ENCODE measurements at regions not wholly inside any gene's neighbourhood (a gene's known extent, or its start where the extent isn't known, plus 50 kb on each side); places are given as distances from the start of the nearest gene placed in this dataset.

- DNase-seq (ENCODE audit: low read depth in 2 of 2): no peak
Observed at GRCh38 chr2:7209757-7210555, 292.7 kb downstream of the RNF144A start.

GRCh38 chr2:7210712-7211111 is 293.5 kb downstream of the RNF144A start:
- DNase-seq (ENCODE audit: low read depth in 2 of 2): no peak

GRCh38 chr2:7225848-7226247 is 308.6 kb downstream of the RNF144A start:
- no peak for DNase-seq (ENCODE audit: low read depth in 2 of 2)

- DNase-seq (ENCODE audit: low read depth in 2 of 2): no peak
Observed at GRCh38 chr2:7226501-7226900, 309.3 kb downstream of the RNF144A start.

- DNase-seq (ENCODE audit: low read depth in 2 of 2): no peak
Observed at GRCh38 chr2:7233126-7233525, 315.9 kb downstream of the RNF144A start.

- no peak for DNase-seq (ENCODE audit: low read depth in 2 of 2)
Observed at GRCh38 chr2:7237466-7237865, 320.3 kb downstream of the RNF144A start.

- DNase-seq (ENCODE audit: low read depth in 2 of 2): no peak
Observed at GRCh38 chr2:7239078-7239477, 321.9 kb downstream of the RNF144A start.

- DNase-seq (ENCODE audit: low read depth in 2 of 2): no peak
Observed at GRCh38 chr2:7241041-7241745, 324.0 kb downstream of the RNF144A start.

GRCh38 chr2:7242189-7242867 is 325.1 kb downstream of the RNF144A start:
- DNase-seq (ENCODE audit: low read depth in 2 of 2): no peak

GRCh38 chr2:7243276-7243675 is 326.1 kb downstream of the RNF144A start:
- no peak for DNase-seq (ENCODE audit: low read depth in 2 of 2)

- no peak for DNase-seq (ENCODE audit: low read depth in 2 of 2)
Observed at GRCh38 chr2:7256377-7256776, 339.2 kb downstream of the RNF144A start.

GRCh38 chr2:7262727-7263126 is 345.5 kb downstream of the RNF144A start:
- DNase-seq (ENCODE audit: low read depth in 2 of 2): no peak

- no peak for DNase-seq (ENCODE audit: low read depth in 2 of 2)
Observed at GRCh38 chr2:7264791-7265190, 347.6 kb downstream of the RNF144A start.

- no peak for DNase-seq (ENCODE audit: low read depth in 2 of 2)
Observed at GRCh38 chr2:7265286-7265685, 348.1 kb downstream of the RNF144A start.

GRCh38 chr2:7269106-7269643 is 352.0 kb downstream of the RNF144A start:
- DNase-seq (ENCODE audit: low read depth in 2 of 2): no peak

- no peak for DNase-seq (ENCODE audit: low read depth in 2 of 2)
Observed at GRCh38 chr2:7270011-7270431, 352.8 kb downstream of the RNF144A start.

- no peak for DNase-seq (ENCODE audit: low read depth in 2 of 2)
Observed at GRCh38 chr2:7272210-7272609, 355.0 kb downstream of the RNF144A start.

- DNase-seq (ENCODE audit: low read depth in 2 of 2): no peak
Observed at GRCh38 chr2:7278984-7279383, 361.8 kb downstream of the RNF144A start.

- no peak for DNase-seq (ENCODE audit: low read depth in 2 of 2)
Observed at GRCh38 chr2:7279421-7279949, 362.3 kb downstream of the RNF144A start.

GRCh38 chr2:7280790-7281189 is 363.6 kb downstream of the RNF144A start:
- DNase-seq (ENCODE audit: low read depth in 2 of 2): no peak

- DNase-seq (ENCODE audit: low read depth in 2 of 2): no peak
Observed at GRCh38 chr2:7281231-7282201, 364.3 kb downstream of the RNF144A start.
